ENCODE measurements at regions not wholly inside any gene's neighbourhood (a gene's known extent, or its start where the extent isn't known, plus 50 kb on each side); places are given as distances from the start of the nearest gene placed in this dataset.

GRCh38 chr7:27375958-27376357, 133.4 kb downstream of the EVX1 start:
- ChIA-PET POLR2A (no interaction called here), CTCF (interaction anchor here (1.0 to 1.4 kb wide), 3 partner anchors 9 to 231 kb away, joined by 3 to 4 read pairs (median 3); no protein-coding TSS in a partner anchor)
- H3K9me3 Mint-ChIP-seq: no peaks in the 10 kb centered on the region
- no peaks in the 10 kb centered on the region for H3K36me3 Mint-ChIP-seq
- H3K4me3 Mint-ChIP-seq: no peak overlapping the region
- H3K4me1 Mint-ChIP-seq: peaks cover 36% of the 10 kb centered on the region
- TF ChIP-seq ZBTB21 (CRISPR knock-in tag; IDR thresholded peaks at IDR 0.05; ENCODE audit: borderline replicate concordance): no peak
- no peak for TF ChIP-seq USF2 (CRISPR knock-in tag; IDR thresholded peaks at IDR 0.05)
- TF ChIP-seq CTCF (IDR thresholded peaks at IDR 0.05): no peak
- no peak for TF ChIP-seq ZNF423 (CRISPR knock-in tag; IDR thresholded peaks at IDR 0.05)
- no peak for TF ChIP-seq HMGA2 (CRISPR knock-in tag; IDR thresholded peaks at IDR 0.05)
- TF ChIP-seq RORB (CRISPR knock-in tag; IDR thresholded peaks at IDR 0.05): no peak
- no peak for TF ChIP-seq AFF4 (CRISPR knock-in tag; IDR thresholded peaks at IDR 0.05; ENCODE audit: borderline replicate concordance)
- no peak for TF ChIP-seq TP53 (CRISPR knock-in tag; IDR thresholded peaks at IDR 0.05)
- no peak for TF ChIP-seq NFYB (CRISPR knock-in tag; conservative IDR thresholded peaks at IDR 0.05; ENCODE audit: low read depth)
- no peak for TF ChIP-seq AR (CRISPR knock-in tag; IDR thresholded peaks at IDR 0.05)
- DNase-seq (ENCODE audit: low spot score) (peak; percentile 26), ATAC-seq (peak; percentile 79)
- no peaks in the 10 kb centered on the region for H3K27me3 Mint-ChIP-seq (ENCODE audit: low read depth)
- peak overlapping the region; percentile 79 for H3K27ac Mint-ChIP-seq

GRCh38 chr7:27377988-27378387, 135.4 kb downstream of the EVX1 start:
- Mint-ChIP-seq H3K4me3 (no peak overlapping the region), H3K27ac (no peak overlapping the region), H3K9me3 (no peaks in the 10 kb centered on the region), H3K36me3 (no peaks in the 10 kb centered on the region), H3K4me1 (peaks cover 29% of the 10 kb centered on the region), H3K27me3 (ENCODE audit: low read depth) (no peaks in the 10 kb centered on the region)
- TF ChIP-seq E2F5 (CRISPR knock-in tag; IDR thresholded peaks at IDR 0.05): no peak
- ATAC-seq (peak; percentile 55), DNase-seq (ENCODE audit: low spot score) (peak; percentile 31)
- ChIA-PET POLR2A (interaction anchor here (0.5 to 0.6 kb wide), 2 partner anchors 92 to 631 kb away, joined by 3 to 5 read pairs; no protein-coding TSS in a partner anchor), CTCF (interaction anchor here (0.6 to 1.4 kb wide), 4 partner anchors 12 to 182 kb away, joined by 3 to 5 read pairs (median 4); no protein-coding TSS in a partner anchor)

- H3K27me3 Mint-ChIP-seq (ENCODE audit: low read depth): no peaks in the 10 kb centered on the region
- H3K36me3 Mint-ChIP-seq: no peaks in the 10 kb centered on the region
- H3K4me3 Mint-ChIP-seq: no peak overlapping the region
- ATAC-seq: no peak
- CTCF ChIA-PET: no interaction called here
- no peaks in the 10 kb centered on the region for H3K9me3 Mint-ChIP-seq
- no peak for DNase-seq (ENCODE audit: low spot score)
- no peaks in the 10 kb centered on the region for H3K4me1 Mint-ChIP-seq
- POLR2A ChIA-PET: no interaction called here
- H3K27ac Mint-ChIP-seq: no peak overlapping the region
- TF ChIP-seq RELA (CRISPR knock-in tag; IDR thresholded peaks at IDR 0.05; ENCODE audit: borderline replicate concordance): no peak
- TF ChIP-seq GRHL2 (CRISPR knock-in tag; IDR thresholded peaks at IDR 0.05; ENCODE audit: insufficient replicate concordance, severe bottlenecking): no peak
- no peak for TF ChIP-seq ATF1 (CRISPR knock-in tag; IDR thresholded peaks at IDR 0.05)
- no peak for TF ChIP-seq SOX15 (CRISPR knock-in tag; IDR thresholded peaks at IDR 0.05)
- TF ChIP-seq ZNF512 (CRISPR knock-in tag; IDR thresholded peaks at IDR 0.05; ENCODE audit: borderline replicate concordance): no peak
- no peak for TF ChIP-seq ZNF425 (CRISPR knock-in tag; conservative IDR thresholded peaks at IDR 0.05)
Observed at GRCh38 chr7:27382307-27382706, 139.7 kb downstream of the EVX1 start.

All from WTC11 (cell line).